ENCODE measurements at regions not wholly inside any gene's neighbourhood (a gene's known extent, or its start where the extent isn't known, plus 50 kb on each side); places are given as distances from the start of the nearest gene placed in this dataset.

DNA sequence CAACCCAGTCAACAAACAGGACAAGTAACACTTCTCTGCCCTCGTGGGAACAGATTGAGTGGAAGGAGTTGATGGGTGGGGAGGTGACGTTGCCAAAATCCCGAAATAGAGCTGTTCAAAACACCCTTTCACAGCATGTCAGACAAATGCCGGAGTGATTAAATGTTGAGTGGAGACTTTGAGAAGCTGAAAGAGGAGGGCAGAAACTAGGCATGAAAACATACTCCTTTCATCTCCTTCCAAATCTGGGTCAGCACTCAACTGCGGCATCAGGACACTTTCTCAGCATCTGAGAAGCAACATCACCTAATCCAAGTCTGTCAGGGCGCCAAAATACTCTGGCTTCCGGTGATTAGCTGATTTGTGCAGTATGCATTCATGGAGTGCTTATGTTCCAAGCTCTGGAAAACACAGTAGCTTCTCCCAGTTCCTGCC, 51.5 kb upstream of the MRI1 start:
- intact Hi-C loops (cut with DNase I): loop anchor here in 1 of 4 donors (10.0 kb wide), 1 partner anchor 118 kb away; no protein-coding TSS in a partner anchor
- no peaks in the 10 kb centered on the region for H3K4me1 ChIP-seq (ENCODE audit: control insufficient read depth, insufficient read depth, low read length)
- ATAC-seq (peak; percentile 91 to 93), DNase-seq (peak in 1 of 3 donors; percentile 63)
- no peaks in the 10 kb centered on the region for H3K9me3 ChIP-seq (ENCODE audit: control insufficient read depth, low read length)
- 22% methylated on average over 7 of the region's 7 CpGs for WGBS
- peak overlapping the region; percentile 57 for H3K27ac ChIP-seq (ENCODE audit: low read length)
- no peak overlapping the region for H3K4me3 ChIP-seq (ENCODE audit: low read length)
- H3K27me3 ChIP-seq (ENCODE audit: control insufficient read depth, insufficient read depth): no peaks in the 10 kb centered on the region

DNA sequence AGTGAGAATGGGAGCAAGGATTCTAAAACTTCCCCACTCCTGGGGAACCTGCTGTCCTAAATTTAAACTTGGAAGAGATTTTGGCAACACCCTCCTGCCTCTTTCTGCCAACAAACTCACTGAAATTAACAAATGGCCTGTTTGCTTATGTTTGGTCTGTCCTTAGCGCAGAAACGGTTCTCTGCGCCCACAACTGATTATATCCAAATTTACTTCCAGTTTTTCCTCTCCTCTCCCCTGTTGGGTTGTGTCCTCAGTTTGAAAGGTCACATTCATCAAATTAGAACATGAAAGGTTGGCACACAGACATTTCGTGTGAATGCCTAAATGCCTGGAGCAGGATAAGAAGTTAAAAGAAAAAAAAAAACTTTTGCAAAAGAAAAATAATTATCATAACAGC, 56.4 kb upstream of the MRI1 start:
- Histone ChIP-seq H3K27ac (ENCODE audit: low read length) (peak overlapping the region; percentile 45), H3K9me3 (ENCODE audit: control insufficient read depth, low read length) (no peaks in the 10 kb centered on the region), H3K4me1 (ENCODE audit: control insufficient read depth, insufficient read depth, low read length) (no peaks in the 10 kb centered on the region), H3K27me3 (ENCODE audit: control insufficient read depth, insufficient read depth) (no peaks in the 10 kb centered on the region), H3K4me3 (ENCODE audit: low read length) (no peak overlapping the region)
- 6% methylated on average over 4 of the region's 4 CpGs for WGBS
- DNase-seq: no peak
- ATAC-seq: no peak
- intact Hi-C loops (cut with DNase I): no loop called here

DNA sequence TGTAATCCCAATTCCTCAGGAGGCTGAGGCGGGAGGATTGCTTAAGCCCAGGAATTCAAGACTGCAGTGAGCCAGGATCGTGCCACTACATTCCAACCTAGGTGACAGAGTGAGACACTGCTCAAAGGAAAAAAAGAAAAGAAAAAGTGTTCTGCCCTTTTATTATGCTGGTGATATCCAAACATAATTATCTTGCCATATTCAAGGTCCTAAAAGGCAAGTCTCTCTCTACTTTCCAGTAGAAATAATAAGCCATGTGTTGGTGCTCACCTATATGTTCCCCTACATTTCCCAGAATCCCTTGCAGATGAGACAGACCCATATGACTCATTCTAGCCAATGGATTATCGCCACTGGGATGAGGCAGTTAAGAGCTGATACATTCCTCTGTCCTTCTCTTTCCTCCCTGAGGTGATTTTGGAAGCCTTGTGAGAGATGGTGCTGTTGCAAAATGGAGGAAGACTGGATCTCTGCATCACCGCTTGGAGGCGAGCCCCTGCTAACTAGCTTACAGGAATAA, 58.3 kb upstream of the MRI1 start:
- ATAC-seq: no peak
- H3K4me3 ChIP-seq (ENCODE audit: low read length): no peak overlapping the region
- intact Hi-C loops (cut with DNase I): no loop called here
- WGBS: 86% methylated on average over 5 of the region's 5 CpGs
- DNase-seq: no peak
- peaks cover 2% of the 10 kb centered on the region for H3K9me3 ChIP-seq (ENCODE audit: control insufficient read depth, low read length)
- H3K27me3 ChIP-seq (ENCODE audit: control insufficient read depth, insufficient read depth): no peaks in the 10 kb centered on the region
- H3K27ac ChIP-seq (ENCODE audit: low read length): no peak overlapping the region
- H3K4me1 ChIP-seq (ENCODE audit: control insufficient read depth, insufficient read depth, low read length): no peaks in the 10 kb centered on the region

DNA sequence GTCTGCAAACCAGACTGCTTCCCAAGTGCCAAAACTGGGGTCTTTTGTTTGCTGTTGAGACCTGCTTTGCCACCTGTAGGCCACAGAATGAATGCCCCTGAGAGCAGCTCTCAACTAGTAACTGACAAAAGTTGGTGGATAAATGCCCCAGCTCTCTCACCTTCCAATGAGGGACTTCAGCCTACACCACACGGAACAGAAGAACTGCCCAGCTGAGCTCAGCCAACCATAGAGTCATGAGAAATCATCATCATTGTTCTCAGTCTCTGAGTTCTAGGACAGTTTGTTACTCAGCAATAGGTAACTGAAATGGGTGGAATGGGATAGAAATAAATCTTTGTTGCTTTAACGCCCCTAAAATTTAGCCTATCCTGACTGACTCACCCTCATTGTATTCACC, 59.1 kb upstream of the MRI1 start:
- no peak overlapping the region for H3K4me3 ChIP-seq (ENCODE audit: low read length)
- DNase-seq (no peak), ATAC-seq (no peak)
- 94% methylated on average over 2 of the region's 2 CpGs for WGBS
- H3K9me3 ChIP-seq (ENCODE audit: control insufficient read depth, low read length): peaks cover 2% of the 10 kb centered on the region
- no peaks in the 10 kb centered on the region for H3K4me1 ChIP-seq (ENCODE audit: control insufficient read depth, insufficient read depth, low read length)
- intact Hi-C loops (cut with DNase I): no loop called here
- no peak overlapping the region for H3K27ac ChIP-seq (ENCODE audit: low read length)
- H3K27me3 ChIP-seq (ENCODE audit: control insufficient read depth, insufficient read depth): no peaks in the 10 kb centered on the region

DNA sequence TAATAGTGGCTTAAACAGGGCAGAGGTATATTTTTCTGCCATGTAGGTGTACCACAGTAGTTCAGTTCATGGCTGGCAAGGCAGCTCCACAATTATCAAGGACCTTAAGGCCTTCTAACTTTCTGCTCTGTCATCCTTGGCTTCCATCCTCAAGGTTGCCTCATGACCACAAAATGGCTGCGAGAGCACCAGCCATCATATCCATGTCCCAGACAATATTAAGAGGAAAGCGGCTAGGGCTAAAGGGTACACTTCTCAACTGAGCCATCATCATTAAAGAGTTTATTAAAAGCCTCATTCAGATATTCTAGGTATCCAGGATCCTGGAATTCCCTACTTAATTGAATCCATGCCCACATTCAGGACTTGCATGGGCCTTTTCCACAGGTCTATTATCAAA, 62.7 kb upstream of the MRI1 start:
- intact Hi-C loops (cut with DNase I): no loop called here
- peaks cover 2% of the 10 kb centered on the region for H3K9me3 ChIP-seq (ENCODE audit: control insufficient read depth, low read length)
- WGBS: 96% methylated on average over 2 of the region's 2 CpGs
- no peaks in the 10 kb centered on the region for H3K4me1 ChIP-seq (ENCODE audit: control insufficient read depth, insufficient read depth, low read length)
- H3K4me3 ChIP-seq (ENCODE audit: low read length): no peak overlapping the region
- no peaks in the 10 kb centered on the region for H3K27me3 ChIP-seq (ENCODE audit: control insufficient read depth, insufficient read depth)
- no peak for ATAC-seq
- H3K27ac ChIP-seq (ENCODE audit: low read length): no peak overlapping the region
- DNase-seq: no peak

DNA sequence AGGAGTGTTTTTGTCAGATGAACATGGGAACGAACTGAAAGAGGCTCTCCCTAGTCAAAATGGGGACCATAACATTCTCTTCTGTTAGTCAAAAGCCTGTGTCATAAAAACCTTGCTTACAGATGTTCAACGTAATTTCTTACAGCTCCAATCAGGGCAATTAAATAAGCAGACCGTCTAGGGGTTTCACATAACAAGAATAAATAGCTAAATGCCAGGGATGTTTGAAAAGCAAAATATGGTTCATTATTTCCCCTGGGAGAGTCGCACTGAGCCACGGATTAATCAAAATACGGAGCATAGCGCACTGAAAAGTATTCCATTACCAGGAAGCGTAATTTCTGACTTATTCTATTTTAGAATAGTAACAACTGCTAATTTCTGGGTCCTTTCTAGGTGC, 63.7 kb upstream of the MRI1 start:
- intact Hi-C loops (cut with DNase I): no loop called here
- WGBS: 65% methylated on average over 8 of the region's 8 CpGs
- no peak overlapping the region for H3K27ac ChIP-seq (ENCODE audit: low read length)

DNA sequence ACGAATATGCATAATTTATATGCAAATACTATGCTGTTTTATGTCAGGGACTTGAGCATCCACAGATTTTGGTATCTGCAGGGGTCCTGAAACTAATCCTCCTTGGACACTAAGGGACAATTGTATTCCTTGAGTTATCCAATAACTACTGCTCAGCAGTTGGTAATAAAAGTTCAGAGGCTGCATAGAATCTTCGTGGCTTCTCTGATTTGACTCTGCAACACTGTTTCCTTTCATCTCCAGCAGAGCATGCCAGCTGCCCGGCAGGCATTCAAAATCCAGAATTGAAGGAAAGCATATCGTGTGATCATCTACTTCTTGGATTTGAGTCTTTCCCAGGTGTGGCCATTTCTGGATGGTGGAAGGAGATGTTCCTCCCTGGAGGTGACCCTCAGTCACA, 64.5 kb upstream of the MRI1 start:
- no peak overlapping the region for H3K4me3 ChIP-seq (ENCODE audit: low read length)
- no peak overlapping the region for H3K27ac ChIP-seq (ENCODE audit: low read length)
- H3K27me3 ChIP-seq (ENCODE audit: control insufficient read depth, insufficient read depth): no peaks in the 10 kb centered on the region
- ATAC-seq (no peak), DNase-seq (no peak)
- WGBS: 44% methylated on average over 4 of the region's 4 CpGs
- H3K9me3 ChIP-seq (ENCODE audit: control insufficient read depth, low read length): peaks cover 2% of the 10 kb centered on the region
- no peaks in the 10 kb centered on the region for H3K4me1 ChIP-seq (ENCODE audit: control insufficient read depth, insufficient read depth, low read length)
- intact Hi-C loops (cut with DNase I): no loop called here

More for the DNA sequence above, 63.7 kb upstream of the MRI1 start:
- H3K4me1 ChIP-seq (ENCODE audit: control insufficient read depth, insufficient read depth, low read length): no peaks in the 10 kb centered on the region
- no peak overlapping the region for H3K4me3 ChIP-seq (ENCODE audit: low read length)
- DNase-seq: no peak
- H3K9me3 ChIP-seq (ENCODE audit: control insufficient read depth, low read length): peaks cover 2% of the 10 kb centered on the region
- ATAC-seq: no peak
- no peaks in the 10 kb centered on the region for H3K27me3 ChIP-seq (ENCODE audit: control insufficient read depth, insufficient read depth)

DNA sequence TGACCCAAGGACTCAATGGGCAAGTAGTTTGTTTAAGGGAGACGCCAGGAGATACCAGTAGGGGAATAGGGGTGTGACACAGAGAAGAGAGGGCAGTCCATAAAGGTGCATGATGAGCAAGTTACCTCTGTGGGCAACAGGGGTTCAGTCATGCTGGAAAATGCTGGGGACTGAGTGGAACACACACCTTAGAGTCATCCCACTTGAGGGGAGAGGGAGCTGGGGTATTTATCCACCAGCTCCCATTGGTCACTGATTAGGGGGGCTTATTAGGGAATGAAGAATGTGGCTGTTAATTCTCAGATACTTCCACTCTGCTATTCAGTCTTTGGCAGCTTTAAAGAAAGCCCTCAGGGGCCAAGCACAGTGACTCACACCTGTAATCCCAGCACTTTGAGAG, 67.5 kb upstream of the MRI1 start:
- intact Hi-C loops (cut with DNase I): no loop called here
- ATAC-seq (no peak), DNase-seq (no peak)
- Histone ChIP-seq H3K9me3 (ENCODE audit: control insufficient read depth, low read length) (peaks cover 2% of the 10 kb centered on the region), H3K4me3 (ENCODE audit: low read length) (no peak overlapping the region), H3K27ac (ENCODE audit: low read length) (no peak overlapping the region), H3K27me3 (ENCODE audit: control insufficient read depth, insufficient read depth) (no peaks in the 10 kb centered on the region), H3K4me1 (ENCODE audit: control insufficient read depth, insufficient read depth, low read length) (no peaks in the 10 kb centered on the region)
- 71% methylated on average over 1 of the region's 1 CpG for WGBS

DNA sequence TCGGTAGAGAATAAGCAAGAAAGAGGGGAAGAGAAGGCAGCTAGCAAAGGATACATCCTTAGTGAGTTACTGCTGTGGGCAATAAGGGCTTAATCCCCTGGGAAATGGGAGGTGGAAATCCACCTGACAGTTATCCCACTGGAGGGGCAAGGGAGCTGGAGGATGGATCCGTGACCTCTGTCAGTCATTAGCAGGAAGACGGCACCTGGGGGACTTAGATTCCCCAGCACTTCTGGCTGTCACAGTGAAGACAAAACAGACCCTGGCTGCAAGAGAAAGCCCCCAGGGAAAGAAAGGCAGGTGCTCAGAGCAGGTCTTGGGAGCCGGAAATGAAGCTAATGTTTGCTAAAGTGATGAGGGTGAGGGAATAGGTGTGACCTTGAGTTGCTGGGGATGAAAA, 70.4 kb upstream of the MRI1 start:
- Histone ChIP-seq H3K4me3 (ENCODE audit: low read length) (no peak overlapping the region), H3K4me1 (ENCODE audit: control insufficient read depth, insufficient read depth, low read length) (no peaks in the 10 kb centered on the region), H3K27me3 (ENCODE audit: control insufficient read depth, insufficient read depth) (no peaks in the 10 kb centered on the region), H3K9me3 (ENCODE audit: control insufficient read depth, low read length) (no peaks in the 10 kb centered on the region), H3K27ac (ENCODE audit: low read length) (no peak overlapping the region)
- intact Hi-C loops (cut with DNase I): no loop called here
- 75% methylated on average over 4 of the region's 4 CpGs for WGBS
- ATAC-seq (no peak), DNase-seq (no peak)

DNA sequence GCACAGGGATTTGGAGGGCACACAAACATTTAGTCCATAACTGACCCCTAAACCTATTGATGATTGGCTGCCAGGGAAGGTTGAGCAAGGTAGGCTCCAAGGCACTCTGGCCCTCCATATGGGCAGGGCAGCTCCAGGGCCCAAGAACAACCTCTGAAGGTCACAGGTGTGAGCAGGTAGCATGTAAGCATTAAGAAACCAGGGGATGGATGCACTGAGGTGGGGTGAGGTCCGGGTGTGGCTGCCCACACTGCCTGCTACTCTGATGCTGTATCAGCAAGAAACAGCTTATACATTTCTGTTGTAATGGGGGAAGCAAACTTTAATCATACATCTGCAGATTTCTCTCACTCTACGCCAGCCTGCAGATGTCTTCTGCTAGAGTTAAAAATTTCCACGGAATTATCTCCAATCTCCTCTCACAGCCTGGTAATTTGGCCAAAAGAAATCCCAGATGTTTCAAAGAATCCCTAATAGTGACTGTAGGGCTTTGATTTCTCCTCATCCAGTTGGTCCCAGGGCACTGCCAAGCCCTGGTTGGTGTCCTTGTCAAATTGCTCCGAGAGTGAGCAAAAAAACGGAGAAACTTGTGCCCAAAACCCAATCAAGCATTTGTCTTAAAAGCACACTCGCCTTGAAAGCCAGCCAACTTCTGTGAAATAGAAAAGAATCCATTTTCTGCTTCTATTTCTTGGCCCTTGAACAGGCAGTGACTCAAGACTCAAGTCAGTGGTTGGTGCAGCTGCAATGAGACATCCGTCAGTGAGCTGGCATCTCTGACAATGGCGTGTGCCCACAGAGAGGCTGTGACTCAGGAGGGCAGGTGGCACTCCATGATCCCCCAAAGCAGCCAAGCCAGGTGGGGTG, 72.5 kb upstream of the MRI1 start:
- no peak for DNase-seq
- Histone ChIP-seq H3K27me3 (ENCODE audit: control insufficient read depth, insufficient read depth) (no peaks in the 10 kb centered on the region), H3K4me1 (ENCODE audit: control insufficient read depth, insufficient read depth, low read length) (no peaks in the 10 kb centered on the region), H3K9me3 (ENCODE audit: control insufficient read depth, low read length) (no peaks in the 10 kb centered on the region), H3K27ac (ENCODE audit: low read length) (no peak overlapping the region), H3K4me3 (ENCODE audit: low read length) (no peak overlapping the region)
- intact Hi-C loops (cut with DNase I): no loop called here
- 54% methylated on average over 8 of the region's 8 CpGs for WGBS
- ATAC-seq: no peak

DNA sequence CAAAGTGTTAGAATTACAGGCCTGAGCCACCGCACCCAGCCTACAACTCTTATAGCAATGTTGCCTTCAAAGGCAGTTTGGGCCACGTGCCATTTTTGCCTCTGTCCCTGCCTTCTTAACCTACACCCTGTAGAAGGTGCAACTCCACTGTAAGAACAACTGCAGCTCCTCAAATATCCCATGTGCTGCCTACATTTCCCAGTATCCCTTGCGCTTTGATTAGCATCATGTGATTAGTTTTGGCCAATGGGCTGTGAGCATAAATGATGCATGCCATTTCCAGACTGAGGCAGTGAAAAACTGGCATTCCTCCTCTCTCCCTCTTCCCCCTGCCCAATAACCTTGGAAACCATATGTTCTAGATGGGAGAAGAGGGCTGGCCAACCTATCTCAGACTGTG, 75.2 kb upstream of the MRI1 start:
- H3K4me1 ChIP-seq (ENCODE audit: control insufficient read depth, insufficient read depth, low read length): no peaks in the 10 kb centered on the region
- WGBS: 74% methylated on average over 3 of the region's 3 CpGs
- H3K4me3 ChIP-seq (ENCODE audit: low read length): no peak overlapping the region
- no peaks in the 10 kb centered on the region for H3K9me3 ChIP-seq (ENCODE audit: control insufficient read depth, low read length)
- no peaks in the 10 kb centered on the region for H3K27me3 ChIP-seq (ENCODE audit: control insufficient read depth, insufficient read depth)
- intact Hi-C loops (cut with DNase I): no loop called here
- DNase-seq (no peak), ATAC-seq (no peak)
- H3K27ac ChIP-seq (ENCODE audit: low read length): no peak overlapping the region

Data from right cardiac atrium (tissue), 5 donors.